ENCODE measurements at regions not wholly inside any gene's neighbourhood (a gene's known extent, or its start where the extent isn't known, plus 50 kb on each side); places are given as distances from the start of the nearest gene placed in this dataset.

GRCh38 chr1:219792337-219793021, 135.9 kb downstream of the SLC30A10 start:
- TF ChIP-seq CTCF (IDR thresholded peaks at IDR 0.05 in 8 of 11, conservative IDR thresholded peaks at IDR 0.05 in 3 of 11) = no peak
- TF ChIP-seq POLR2A (IDR thresholded peaks at IDR 0.05) = no peak
